ENCODE measurements at regions not wholly inside any gene's neighbourhood (a gene's known extent, or its start where the extent isn't known, plus 50 kb on each side); places are given as distances from the start of the nearest gene placed in this dataset.
A peak's percentile ranks its signal among the peaks of the same experiment; 100 is the strongest.
"Not testable (repeated sequence)": the region's sequence is repeated elsewhere in the genome, so short reads cannot be mapped to it uniquely, and the experiment has no call there.

- not testable (repeated sequence) for H3K4me3 Mint-ChIP-seq
Observed at GRCh38 chr2:111264956-111265355, 144.2 kb downstream of the BCL2L11 start.

GRCh38 chr2:111266556-111266955, 145.8 kb downstream of the BCL2L11 start:
- H3K36me3 Mint-ChIP-seq, H3K4me1 Mint-ChIP-seq, H3K27ac Mint-ChIP-seq, H3K27me3 Mint-ChIP-seq, H3K9me3 Mint-ChIP-seq, H3K4me3 Mint-ChIP-seq, ATAC-seq: not testable (repeated sequence)

More at GRCh38 chr2:111264956-111265355, 144.2 kb downstream of the BCL2L11 start:
- H3K9me3 Mint-ChIP-seq, H3K36me3 Mint-ChIP-seq, H3K27ac Mint-ChIP-seq, H3K27me3 Mint-ChIP-seq, H3K4me1 Mint-ChIP-seq, ATAC-seq: not testable (repeated sequence)

- H3K9me3 Mint-ChIP-seq, ATAC-seq, H3K36me3 Mint-ChIP-seq, H3K27me3 Mint-ChIP-seq, H3K4me3 Mint-ChIP-seq, H3K27ac Mint-ChIP-seq, H3K4me1 Mint-ChIP-seq: not testable (repeated sequence)
Observed at GRCh38 chr2:111267038-111267437, 146.3 kb downstream of the BCL2L11 start.

- not testable (repeated sequence) for ATAC-seq, H3K27me3 Mint-ChIP-seq
Observed at GRCh38 chr2:111269761-111270323, 149.1 kb downstream of the BCL2L11 start.

GRCh38 chr2:111270569-111270968, 149.9 kb downstream of the BCL2L11 start:
- H3K4me3 Mint-ChIP-seq, H3K27ac Mint-ChIP-seq, H3K27me3 Mint-ChIP-seq, H3K36me3 Mint-ChIP-seq, H3K4me1 Mint-ChIP-seq, H3K9me3 Mint-ChIP-seq, ATAC-seq: not testable (repeated sequence)

More at GRCh38 chr2:111269761-111270323, 149.1 kb downstream of the BCL2L11 start:
- not testable (repeated sequence) for H3K27ac Mint-ChIP-seq, H3K4me3 Mint-ChIP-seq, H3K4me1 Mint-ChIP-seq, H3K36me3 Mint-ChIP-seq, H3K9me3 Mint-ChIP-seq

GRCh38 chr2:111271647-111272304, 151.1 kb downstream of the BCL2L11 start:
- peak; percentile 51 for ATAC-seq
- not testable (repeated sequence) for H3K27me3 Mint-ChIP-seq, H3K4me1 Mint-ChIP-seq, H3K27ac Mint-ChIP-seq, H3K36me3 Mint-ChIP-seq, H3K9me3 Mint-ChIP-seq, H3K4me3 Mint-ChIP-seq

GRCh38 chr2:111273007-111273406, 152.3 kb downstream of the BCL2L11 start:
- ATAC-seq, H3K4me3 Mint-ChIP-seq, H3K27ac Mint-ChIP-seq, H3K27me3 Mint-ChIP-seq, H3K9me3 Mint-ChIP-seq, H3K36me3 Mint-ChIP-seq, H3K4me1 Mint-ChIP-seq: not testable (repeated sequence)

GRCh38 chr2:111275047-111275853, 154.5 kb downstream of the BCL2L11 start:
- H3K27me3 Mint-ChIP-seq, H3K4me1 Mint-ChIP-seq, H3K36me3 Mint-ChIP-seq, H3K27ac Mint-ChIP-seq, H3K4me3 Mint-ChIP-seq, H3K9me3 Mint-ChIP-seq, ATAC-seq: not testable (repeated sequence)

GRCh38 chr2:111275854-111276171, 155.1 kb downstream of the BCL2L11 start:
- not testable (repeated sequence) for H3K27me3 Mint-ChIP-seq, H3K27ac Mint-ChIP-seq, H3K36me3 Mint-ChIP-seq, H3K9me3 Mint-ChIP-seq, ATAC-seq, H3K4me1 Mint-ChIP-seq, H3K4me3 Mint-ChIP-seq

- H3K9me3 Mint-ChIP-seq, H3K27me3 Mint-ChIP-seq, H3K27ac Mint-ChIP-seq, ATAC-seq, H3K36me3 Mint-ChIP-seq, H3K4me3 Mint-ChIP-seq, H3K4me1 Mint-ChIP-seq: not testable (repeated sequence)
Observed at GRCh38 chr2:111278133-111278532, 157.4 kb downstream of the BCL2L11 start.

- not testable (repeated sequence) for ATAC-seq, H3K36me3 Mint-ChIP-seq, H3K9me3 Mint-ChIP-seq, H3K27ac Mint-ChIP-seq, H3K4me3 Mint-ChIP-seq, H3K4me1 Mint-ChIP-seq, H3K27me3 Mint-ChIP-seq
Observed at GRCh38 chr2:111280709-111281286, 160.1 kb downstream of the BCL2L11 start.

- H3K9me3 Mint-ChIP-seq, H3K27me3 Mint-ChIP-seq, H3K27ac Mint-ChIP-seq, ATAC-seq, H3K4me1 Mint-ChIP-seq, H3K4me3 Mint-ChIP-seq, H3K36me3 Mint-ChIP-seq: not testable (repeated sequence)
Observed at GRCh38 chr2:111282162-111282561, 161.4 kb downstream of the BCL2L11 start.

GRCh38 chr2:111287646-111288568, 167.2 kb downstream of the BCL2L11 start:
- H3K36me3 Mint-ChIP-seq, ATAC-seq, H3K4me3 Mint-ChIP-seq, H3K27me3 Mint-ChIP-seq, H3K27ac Mint-ChIP-seq, H3K4me1 Mint-ChIP-seq, H3K9me3 Mint-ChIP-seq: not testable (repeated sequence)

GRCh38 chr2:111290370-111290769, 169.7 kb downstream of the BCL2L11 start:
- not testable (repeated sequence) for ATAC-seq, H3K4me3 Mint-ChIP-seq, H3K4me1 Mint-ChIP-seq, H3K36me3 Mint-ChIP-seq, H3K27ac Mint-ChIP-seq, H3K9me3 Mint-ChIP-seq, H3K27me3 Mint-ChIP-seq

- ATAC-seq: peak; percentile 73
- not testable (repeated sequence) for H3K4me3 Mint-ChIP-seq, H3K27ac Mint-ChIP-seq, H3K9me3 Mint-ChIP-seq, H3K36me3 Mint-ChIP-seq, H3K27me3 Mint-ChIP-seq, H3K4me1 Mint-ChIP-seq
Observed at GRCh38 chr2:111291566-111291965, 170.9 kb downstream of the BCL2L11 start.
